H54 (cell line): ENCODE measurements at regions not wholly inside any gene's neighbourhood (a gene's known extent, or its start where the extent isn't known, plus 50 kb on each side); places are given as distances from the start of the nearest gene placed in this dataset.

ENCODE experiments used
- DNase-seq: peaks from one replicate; pipeline ENCODE4 v3.0.0; 2011; ENCODE audit warnings: low spot score, mixed read lengths; ENCODE audit not compliant: insufficient read length
- FAIRE-seq: peaks from 3 replicates; lab custom pipeline; 2011; peaks lifted over from hg19 to GRCh38; lab: Jason Lieb, UNC
- POLR2A ChIP-seq: IDR thresholded peaks from 2 replicates; pipeline ENCODE4 v1.6.1; 2011; ENCODE audit warnings: low read depth, mild to moderate bottlenecking, low read length

DNA sequence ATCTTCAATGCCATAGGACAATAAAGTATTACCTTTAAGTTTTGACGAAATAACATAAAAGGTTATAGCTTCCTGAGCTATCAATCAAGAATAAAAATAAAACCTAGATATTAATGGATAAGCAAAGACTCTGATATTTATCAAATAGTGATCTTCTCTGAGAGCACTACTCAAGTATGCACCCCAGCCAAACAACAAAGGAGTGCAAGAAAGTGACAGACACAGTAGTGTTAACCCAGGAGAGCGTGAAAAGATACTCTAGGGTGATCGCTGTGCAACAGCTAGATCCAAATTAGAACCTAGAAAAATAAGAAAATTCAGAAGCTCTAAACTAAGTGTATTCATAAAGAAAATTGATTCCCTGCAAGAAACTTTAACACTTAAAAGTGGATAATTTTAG lies 83.5 kb upstream of the CDYL start:
- no peak for DNase-seq
- no peak for TF ChIP-seq POLR2A
- no peak for FAIRE-seq

DNA sequence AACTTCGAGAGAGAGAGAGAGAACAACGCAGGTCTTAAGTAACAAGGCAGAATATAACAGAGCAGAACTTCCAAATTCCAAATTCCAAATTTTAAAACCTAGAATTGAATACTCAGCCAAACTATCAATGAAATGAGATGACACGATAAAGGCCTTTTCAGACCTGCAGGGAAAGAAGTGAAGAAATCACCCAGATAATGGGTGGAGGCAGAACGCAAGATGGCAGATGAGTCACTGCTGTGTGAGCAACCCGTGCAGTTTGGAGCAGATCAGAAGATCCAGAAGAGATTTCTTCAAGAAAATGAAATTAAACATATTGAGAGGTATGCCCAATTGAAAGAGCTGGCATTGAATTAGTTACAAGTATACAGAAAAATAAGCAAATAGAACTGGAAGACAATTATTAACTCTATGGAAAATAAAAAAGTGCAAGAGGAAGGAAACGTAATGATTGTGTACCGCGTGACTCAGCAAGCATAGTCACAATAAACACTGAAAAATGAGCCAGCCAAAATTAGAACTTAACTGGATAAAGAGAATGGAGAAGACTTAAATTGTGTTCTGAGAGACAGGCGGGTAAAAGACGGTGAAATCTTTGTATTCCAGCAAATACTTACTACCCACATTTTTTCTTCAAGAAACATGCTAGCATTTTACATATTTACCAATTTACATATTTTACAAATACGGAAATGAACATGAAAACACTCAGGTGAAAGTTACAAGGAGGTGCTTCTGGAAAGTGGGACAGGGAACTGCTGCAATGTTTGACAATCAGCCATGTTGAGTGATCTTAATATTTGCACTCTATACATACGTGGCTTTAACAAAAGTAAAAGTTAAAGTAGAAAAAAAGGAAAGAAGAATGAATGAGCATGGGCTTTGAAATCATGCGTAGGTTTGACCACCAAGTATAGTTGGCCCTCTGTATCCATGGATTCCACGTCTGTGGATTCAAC lies 87.9 kb upstream of the CDYL start:
- no peak for TF ChIP-seq POLR2A
- peak; percentile 75 for DNase-seq
- FAIRE-seq, result peak; percentile 81

DNA sequence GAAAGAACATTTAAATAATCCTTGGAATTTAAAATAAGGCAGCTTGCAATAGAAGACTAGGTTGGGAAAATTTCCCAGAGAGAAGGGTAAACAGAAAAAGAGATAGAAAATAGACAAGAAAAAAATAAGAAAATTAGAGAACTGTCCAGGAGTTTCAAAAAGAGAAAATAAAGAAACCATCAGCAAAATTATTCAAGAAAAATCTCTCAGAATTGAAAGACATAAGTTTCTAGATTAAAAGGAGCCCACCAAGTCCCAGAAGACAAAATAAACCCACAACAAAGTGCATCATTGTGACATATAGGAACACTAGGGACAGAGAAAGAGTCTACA lies 88.6 kb upstream of the CDYL start:
- DNase-seq, result no peak
- no peak for TF ChIP-seq POLR2A
- no peak for FAIRE-seq

DNA sequence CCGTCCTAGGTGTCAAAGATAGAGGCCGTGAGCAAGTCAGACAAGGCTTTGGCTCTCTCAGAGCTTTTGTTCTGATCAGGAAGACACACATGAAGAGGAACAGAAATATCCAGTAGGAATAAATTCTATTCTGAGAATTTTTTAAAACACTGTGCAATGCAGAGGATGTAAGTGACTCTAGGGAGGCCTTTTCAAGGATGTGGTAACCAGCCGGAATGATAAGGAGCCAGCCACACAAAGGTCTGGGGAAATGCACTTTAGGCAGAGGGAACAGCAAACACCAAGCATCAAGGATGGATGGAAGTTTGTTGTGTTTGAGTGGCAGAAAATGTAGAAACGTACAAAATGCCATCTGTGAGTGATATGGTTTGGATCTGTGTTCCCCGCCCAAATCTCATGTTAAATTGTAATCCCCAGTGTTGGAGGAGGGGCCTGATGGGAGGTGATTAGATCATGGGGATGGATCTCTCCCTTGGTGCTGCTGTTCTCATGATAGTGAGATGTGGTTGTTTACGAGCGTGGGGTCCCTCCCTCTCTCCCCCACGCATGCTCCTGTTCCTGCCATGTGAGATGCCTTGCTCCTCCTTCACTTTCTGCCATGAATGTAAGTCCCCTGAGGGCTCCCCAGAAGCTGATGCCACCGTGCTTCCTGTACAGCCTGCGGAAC lies 93.6 kb upstream of the CDYL start:
- DNase-seq (no peak), FAIRE-seq (no peak)
- no peak for TF ChIP-seq POLR2A

GRCh38 chr6:4678506-4679300 lies 97.5 kb upstream of the CDYL start:
- FAIRE-seq, result no peak
- TF ChIP-seq POLR2A, result no peak
- no peak for DNase-seq

DNA sequence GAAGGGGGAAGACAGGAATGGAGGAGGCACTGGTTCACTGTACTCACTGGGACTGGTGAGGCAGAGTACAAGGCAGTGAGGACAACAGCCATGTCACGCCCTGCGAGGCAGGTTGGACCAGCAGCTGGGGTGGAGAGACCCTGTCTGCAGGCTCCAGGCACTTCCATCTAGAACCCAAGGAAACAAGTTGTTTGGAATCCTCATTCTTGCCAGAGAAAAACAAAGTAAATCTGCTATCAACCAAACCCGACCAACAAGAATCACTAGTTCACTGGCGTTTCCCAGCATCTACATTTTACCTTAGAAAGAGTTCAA lies 98.5 kb upstream of the CDYL start:
- DNase-seq, result no peak
- no peak for TF ChIP-seq POLR2A
- FAIRE-seq, result no peak

- FAIRE-seq (no peak), DNase-seq (no peak)
- no peak for TF ChIP-seq POLR2A
Observed at GRCh38 chr6:4677011-4677750, 99.0 kb upstream of the CDYL start.

DNA sequence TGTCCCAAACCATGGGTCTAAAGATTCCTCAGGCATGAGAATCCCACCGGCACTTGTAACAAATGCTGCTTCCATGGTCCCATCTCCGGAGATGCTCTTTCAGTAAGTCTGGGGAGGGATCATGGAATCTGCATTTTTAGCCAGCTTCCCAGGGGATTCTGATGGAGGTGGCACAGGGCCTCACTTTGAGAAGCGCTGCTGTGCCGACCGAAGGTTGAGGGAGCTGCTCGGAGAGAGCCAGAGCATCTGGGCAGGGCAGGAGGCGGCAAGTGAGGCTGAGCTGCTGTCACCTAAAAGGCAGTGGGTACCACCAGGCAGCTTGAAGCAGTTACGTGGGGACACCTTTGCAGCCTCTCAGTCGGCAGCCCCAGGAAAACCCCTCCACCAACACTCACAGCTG lies 100.2 kb upstream of the CDYL start:
- no peak for DNase-seq
- no peak for FAIRE-seq
- no peak for TF ChIP-seq POLR2A

GRCh38 chr6:4675121-4675520 lies 101.1 kb upstream of the CDYL start:
- TF ChIP-seq POLR2A, result no peak
- FAIRE-seq, result no peak
- DNase-seq, result no peak

- no peak for DNase-seq
- no peak for FAIRE-seq
- TF ChIP-seq POLR2A, result no peak
Observed at GRCh38 chr6:4673861-4674260, 102.3 kb upstream of the CDYL start.

GRCh38 chr6:4672772-4673171 lies 103.4 kb upstream of the CDYL start:
- no peak for TF ChIP-seq POLR2A
- DNase-seq (no peak), FAIRE-seq (no peak)

- DNase-seq (no peak), FAIRE-seq (no peak)
- no peak for TF ChIP-seq POLR2A
Observed at GRCh38 chr6:4671587-4672115, 104.6 kb upstream of the CDYL start.

DNA sequence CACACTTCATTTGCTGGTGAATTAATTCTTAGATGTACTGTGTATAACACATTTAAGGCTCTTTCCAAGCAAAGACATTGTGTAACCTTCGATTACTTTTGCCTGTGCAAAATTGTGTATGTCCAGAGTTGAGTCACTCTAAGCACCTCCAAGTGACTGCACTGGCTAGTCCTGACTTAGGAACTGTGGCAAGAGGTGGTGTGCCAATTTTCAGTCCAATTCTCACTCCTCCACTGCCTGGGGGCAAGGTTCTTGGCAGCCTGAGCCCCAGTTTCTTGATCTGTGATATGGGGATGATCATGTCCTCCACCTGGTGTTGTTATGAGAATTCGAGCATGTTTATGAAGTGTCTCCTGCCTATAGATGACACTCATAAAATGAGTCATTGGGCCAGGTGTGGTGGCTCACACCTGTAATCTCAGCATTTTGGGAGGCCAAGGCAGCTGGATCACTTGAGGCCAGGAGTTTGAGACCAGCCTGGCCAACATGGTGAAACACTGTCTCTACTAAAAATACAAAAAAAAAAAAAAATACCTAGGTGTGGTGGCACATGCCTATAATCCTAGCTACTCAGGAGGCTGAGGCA lies 105.3 kb upstream of the CDYL start:
- FAIRE-seq, result no peak
- DNase-seq, result no peak
- TF ChIP-seq POLR2A, result no peak

DNA sequence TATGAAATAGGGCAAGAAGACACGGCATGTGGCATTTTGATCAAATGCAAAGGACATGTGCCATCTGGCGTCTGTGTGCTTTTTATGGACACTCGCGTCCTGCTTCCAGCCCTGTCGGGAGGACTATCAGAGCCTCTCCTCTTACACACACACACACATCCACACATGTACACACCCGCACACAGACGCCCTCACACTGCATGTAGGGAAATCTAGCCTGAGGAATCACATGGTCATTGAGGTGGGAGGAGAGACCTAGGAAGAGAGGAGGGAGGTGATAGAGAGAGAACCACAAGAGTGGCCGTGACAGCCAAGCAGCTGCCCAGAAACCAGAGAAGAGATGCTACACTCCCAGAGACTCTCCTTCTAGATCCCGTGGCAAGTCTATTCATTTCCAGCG lies 105.9 kb upstream of the CDYL start:
- DNase-seq, result no peak

More for the DNA sequence above, 105.9 kb upstream of the CDYL start:
- no peak for FAIRE-seq
- no peak for TF ChIP-seq POLR2A
